NCI-H2196 treated with DMSO at 0.1 percent for 48 hours (cell line): ENCODE measurements at regions not wholly inside any gene's neighbourhood (a gene's known extent, or its start where the extent isn't known, plus 50 kb on each side); places are given as distances from the start of the nearest gene placed in this dataset.

Source experiments
- DNase-seq: peaks from one replicate; lab custom pipeline; 2025; ENCODE audit not compliant: unreplicated experiment; lab: John Stamatoyannopoulos, UW

GRCh38 chr14:61226015-61226654 is 55.0 kb downstream of the TMEM30B start:
- no peak for DNase-seq

- no peak for DNase-seq
These were observed 55.8 kb downstream of the TMEM30B start for GRCh38 chr14:61225344-61225743.

- DNase-seq, result no peak
These were observed 57.6 kb downstream of the TMEM30B start for GRCh38 chr14:61223552-61223951.

GRCh38 chr14:61222388-61222787 is 58.8 kb downstream of the TMEM30B start:
- no peak for DNase-seq

GRCh38 chr14:61221906-61222305 is 59.2 kb downstream of the TMEM30B start:
- DNase-seq, result no peak

- DNase-seq, result no peak
These were observed 61.5 kb downstream of the TMEM30B start for GRCh38 chr14:61219673-61220072.

- no peak for DNase-seq
These were observed 61.9 kb downstream of the TMEM30B start for GRCh38 chr14:61219256-61219655.

GRCh38 chr14:61218767-61219166 is 62.4 kb downstream of the TMEM30B start:
- DNase-seq, result no peak

GRCh38 chr14:61218157-61218556 is 63.0 kb downstream of the TMEM30B start:
- DNase-seq, result no peak

- no peak for DNase-seq
These were observed 63.6 kb downstream of the TMEM30B start for GRCh38 chr14:61217516-61217915.

- DNase-seq, result no peak
These were observed 65.7 kb downstream of the TMEM30B start for GRCh38 chr14:61215222-61216020.

- no peak for DNase-seq
These were observed 67.2 kb downstream of the TMEM30B start for GRCh38 chr14:61213920-61214319.

GRCh38 chr14:61213191-61213621 is 67.9 kb downstream of the TMEM30B start:
- DNase-seq, result no peak

- DNase-seq, result no peak
These were observed 68.6 kb downstream of the TMEM30B start for GRCh38 chr14:61212546-61212945.

GRCh38 chr14:61211476-61212255 is 69.5 kb downstream of the TMEM30B start:
- DNase-seq, result peak; percentile 31

- DNase-seq, result peak; percentile 47
These were observed 77.9 kb downstream of the TMEM30B start for GRCh38 chr14:61203081-61203753.

- DNase-seq, result no peak
These were observed 79.0 kb downstream of the TMEM30B start for GRCh38 chr14:61202124-61202523.

- DNase-seq, result no peak
These were observed 80.0 kb downstream of the TMEM30B start for GRCh38 chr14:61201171-61201570.

- no peak for DNase-seq
These were observed 83.7 kb downstream of the TMEM30B start for GRCh38 chr14:61197416-61197815.

GRCh38 chr14:61196792-61197191 is 84.3 kb downstream of the TMEM30B start:
- peak; percentile 19 for DNase-seq

- DNase-seq, result no peak
These were observed 85.1 kb downstream of the TMEM30B start for GRCh38 chr14:61196034-61196433.
